HG03159 (cell line): ENCODE measurements at regions not wholly inside any gene's neighbourhood (a gene's known extent, or its start where the extent isn't known, plus 50 kb on each side); places are given as distances from the start of the nearest gene placed in this dataset.
A peak's percentile ranks its signal among the peaks of the same experiment; 100 is the strongest.

Experiments
- ATAC-seq: cut with Tn5 transposase; IDR thresholded peaks from one replicate; pipeline ENCODE4 v1.9.1; 2021; ENCODE audit warnings: mild to moderate bottlenecking, moderate library complexity; ENCODE audit not compliant: unreplicated experiment

DNA sequence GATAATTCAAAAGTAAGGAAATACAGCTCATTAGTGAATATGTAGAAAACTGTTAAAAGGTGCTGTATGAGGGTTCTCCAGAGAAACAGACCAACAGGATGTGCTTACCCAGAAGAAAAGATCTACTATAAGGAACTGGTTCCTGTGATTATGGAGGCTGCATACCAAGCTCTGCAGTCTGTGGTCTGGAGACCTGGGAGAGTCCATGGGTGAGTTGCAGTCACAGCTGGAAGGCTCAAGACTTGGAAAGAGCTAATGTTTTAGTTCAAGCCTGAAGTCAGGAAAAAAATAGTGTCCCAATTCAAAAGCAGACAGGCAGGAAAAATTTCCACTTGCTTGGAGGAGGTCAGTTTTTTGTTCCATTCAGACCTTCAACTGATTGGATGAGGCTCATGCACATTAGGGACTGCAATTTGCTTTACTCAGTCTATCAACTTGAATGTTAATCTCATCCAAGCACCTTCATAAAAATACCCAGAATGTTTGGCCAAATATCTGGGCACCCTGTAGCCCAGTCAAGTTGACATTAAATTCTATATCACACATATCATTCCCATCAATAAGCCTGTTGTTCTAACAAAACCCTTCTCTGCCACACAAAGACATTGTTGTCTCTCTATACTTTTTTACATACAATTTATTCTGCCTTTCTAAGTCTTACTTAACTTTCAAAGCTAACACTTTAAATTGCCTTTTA is 197.9 kb upstream of the KLF6 start:
- no peak for ATAC-seq

DNA sequence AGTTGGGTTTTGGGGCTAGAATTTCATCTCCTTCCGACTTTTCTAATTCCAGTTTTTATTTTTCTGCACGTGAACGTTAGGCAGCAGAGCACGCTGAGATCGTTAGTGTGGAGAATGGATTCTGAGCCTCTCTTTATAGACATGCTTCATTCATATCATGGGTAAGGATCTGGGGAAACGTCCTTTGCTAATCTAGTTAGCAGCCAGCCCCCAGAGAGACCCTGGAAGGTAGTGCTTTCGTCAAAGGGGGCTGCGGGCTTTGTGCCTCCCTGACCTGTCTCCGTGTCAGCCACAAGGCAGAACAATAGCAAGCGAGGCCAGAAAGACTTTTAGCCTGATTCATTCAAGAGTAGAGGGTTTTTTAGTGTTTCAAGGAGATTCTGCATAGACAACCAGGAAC is 196.3 kb upstream of the KLF6 start:
- ATAC-seq, result no peak

DNA sequence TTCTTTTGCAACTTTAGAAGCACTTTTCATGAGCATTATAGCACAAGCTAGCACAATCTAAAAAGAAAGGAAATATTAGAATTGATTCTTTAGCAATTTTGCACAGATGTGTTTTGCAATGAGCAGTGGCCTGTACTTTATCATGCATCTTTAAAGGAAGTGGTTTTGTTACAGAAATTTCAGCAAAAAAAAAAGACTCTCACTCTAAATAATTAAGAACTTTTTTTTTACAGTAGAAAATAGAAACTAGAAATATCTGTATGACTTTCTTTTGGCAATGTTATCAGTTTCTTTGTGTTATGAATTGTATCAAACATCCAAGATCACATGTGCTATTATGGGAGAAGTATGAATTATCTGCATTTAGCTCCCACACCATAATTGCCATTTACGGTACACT is 195.7 kb upstream of the KLF6 start:
- no peak for ATAC-seq

DNA sequence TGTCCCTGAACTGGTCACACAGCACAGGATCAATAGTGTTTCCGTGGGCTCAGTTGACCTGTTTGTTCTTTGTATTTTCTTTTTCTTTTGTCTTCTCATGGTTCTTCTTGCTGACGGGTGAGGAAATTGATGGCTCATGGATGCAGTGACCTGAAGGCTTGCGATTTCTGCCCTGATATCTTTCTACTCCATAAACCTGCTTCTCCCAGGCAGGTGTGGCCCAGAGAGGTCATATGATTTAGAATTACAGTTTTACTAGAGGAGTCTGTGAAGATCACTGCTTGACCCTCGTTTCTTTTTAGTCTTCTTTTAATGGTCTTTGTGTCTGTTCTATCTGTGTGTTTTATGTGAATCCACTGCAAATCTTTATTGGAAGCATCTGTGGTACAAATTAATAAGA is 195.1 kb upstream of the KLF6 start:
- ATAC-seq, result no peak

DNA sequence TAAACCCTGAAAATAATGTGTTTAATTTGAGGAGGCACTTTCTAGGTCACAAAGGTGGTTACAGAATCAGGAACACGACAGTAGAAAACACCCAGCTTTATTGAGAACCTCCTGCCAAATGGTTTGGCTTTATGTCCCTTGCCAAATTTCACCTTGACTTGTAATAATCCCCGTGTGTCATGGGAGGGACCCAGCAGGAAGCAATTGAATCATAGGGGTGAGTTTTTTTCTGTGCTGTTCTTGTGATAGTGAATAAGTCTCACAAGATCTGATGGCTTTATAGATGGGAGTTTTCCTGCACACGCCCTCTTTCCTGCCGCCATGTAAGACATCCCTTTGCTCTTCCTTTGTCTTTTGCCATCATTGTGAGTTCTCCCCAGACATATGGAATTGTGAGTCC is 193.8 kb upstream of the KLF6 start:
- ATAC-seq, result no peak

DNA sequence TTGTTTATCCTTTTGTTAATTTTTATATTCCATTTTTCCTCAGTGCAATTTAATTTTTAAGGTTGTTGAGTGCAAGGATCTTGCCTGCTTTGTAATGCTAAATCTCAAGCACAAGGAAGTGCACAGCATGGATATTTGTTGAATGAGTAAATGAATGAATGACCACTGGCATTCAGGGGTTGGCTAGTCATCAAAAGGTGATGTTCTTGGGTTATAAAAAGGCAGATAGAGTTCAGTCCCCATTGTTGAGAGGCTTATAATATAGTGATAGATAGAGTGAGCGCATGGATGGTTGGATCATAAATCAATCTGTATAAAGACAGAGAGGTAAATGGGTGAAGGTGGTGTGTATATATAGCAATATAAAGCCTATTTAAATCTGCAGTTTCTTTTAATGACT is 193.2 kb upstream of the KLF6 start:
- no peak for ATAC-seq

DNA sequence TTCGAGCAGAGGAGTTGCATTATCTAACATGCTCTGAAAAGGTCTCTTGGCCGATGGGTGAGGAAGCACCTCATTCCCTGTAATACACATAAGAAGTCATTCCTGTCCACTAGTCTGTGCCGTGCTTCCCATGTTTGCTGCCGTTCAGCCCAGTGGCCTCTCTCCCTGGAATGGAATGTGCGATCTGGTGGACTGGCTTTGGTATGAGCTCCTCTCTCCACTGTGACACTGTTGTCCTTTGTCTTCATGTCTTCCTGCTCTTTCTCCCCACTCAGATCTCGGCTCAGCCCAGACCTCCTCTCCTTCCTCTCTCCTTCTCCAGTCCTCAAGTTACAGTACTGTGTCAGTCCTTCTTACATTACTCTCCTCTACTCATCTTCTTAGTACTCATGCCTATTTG is 192.8 kb upstream of the KLF6 start:
- no peak for ATAC-seq

DNA sequence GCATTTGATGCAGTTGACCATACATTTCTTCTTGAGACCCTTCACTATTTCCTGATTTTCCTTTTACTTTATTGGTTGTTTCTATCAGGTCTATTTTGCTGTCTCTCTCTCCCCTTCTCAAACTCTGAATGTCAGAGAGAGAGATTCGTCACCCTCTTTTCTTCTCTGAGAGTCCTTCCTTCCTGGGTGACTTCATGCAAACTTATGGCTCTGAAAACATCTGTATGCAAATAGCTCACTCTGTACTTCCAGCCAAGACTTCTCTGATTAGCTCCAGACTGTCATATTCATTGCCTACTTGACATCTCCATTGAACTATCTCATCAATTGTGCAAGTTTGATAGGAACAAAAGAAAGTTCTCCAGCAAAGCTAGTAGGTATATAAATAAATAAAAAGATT is 191.7 kb upstream of the KLF6 start:
- ATAC-seq, result no peak

DNA sequence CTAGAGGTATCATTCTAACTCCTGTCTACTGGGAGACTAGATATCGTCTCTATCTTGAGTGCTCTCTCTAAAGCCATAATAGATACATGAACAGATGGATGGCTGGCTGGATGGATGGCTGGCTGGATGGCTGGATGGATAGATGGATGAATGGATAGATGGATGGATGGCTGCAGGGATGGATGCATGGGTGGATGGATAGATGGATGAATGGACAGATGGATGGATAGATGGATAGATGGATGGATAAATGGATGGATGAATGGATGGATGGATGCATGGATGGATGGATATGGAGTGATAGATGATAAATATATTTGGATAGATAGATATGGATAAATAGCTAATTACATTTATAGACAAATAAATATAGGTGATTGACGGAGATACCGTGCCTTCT is 191.2 kb upstream of the KLF6 start:
- no peak for ATAC-seq

DNA sequence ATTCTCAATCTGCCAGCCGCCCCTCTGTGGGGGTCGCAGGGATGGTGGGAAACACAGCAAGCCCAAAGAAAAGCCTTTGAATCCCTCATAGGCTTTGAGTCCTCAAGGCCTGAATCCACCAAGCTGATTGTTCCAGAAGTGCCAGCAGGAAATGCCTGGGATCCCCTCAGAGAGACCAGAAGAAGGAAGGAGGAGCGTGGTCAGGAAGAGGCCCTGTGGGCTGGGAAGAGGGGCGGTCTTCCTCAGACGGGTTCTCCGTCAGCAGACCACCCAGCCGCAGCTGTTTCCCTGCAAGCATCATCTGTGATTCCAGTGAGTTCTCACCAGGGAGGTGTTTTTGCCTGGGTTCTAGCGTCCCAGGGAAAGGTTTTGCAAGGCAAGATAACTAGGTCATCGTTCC is 190.0 kb upstream of the KLF6 start:
- no peak for ATAC-seq

DNA sequence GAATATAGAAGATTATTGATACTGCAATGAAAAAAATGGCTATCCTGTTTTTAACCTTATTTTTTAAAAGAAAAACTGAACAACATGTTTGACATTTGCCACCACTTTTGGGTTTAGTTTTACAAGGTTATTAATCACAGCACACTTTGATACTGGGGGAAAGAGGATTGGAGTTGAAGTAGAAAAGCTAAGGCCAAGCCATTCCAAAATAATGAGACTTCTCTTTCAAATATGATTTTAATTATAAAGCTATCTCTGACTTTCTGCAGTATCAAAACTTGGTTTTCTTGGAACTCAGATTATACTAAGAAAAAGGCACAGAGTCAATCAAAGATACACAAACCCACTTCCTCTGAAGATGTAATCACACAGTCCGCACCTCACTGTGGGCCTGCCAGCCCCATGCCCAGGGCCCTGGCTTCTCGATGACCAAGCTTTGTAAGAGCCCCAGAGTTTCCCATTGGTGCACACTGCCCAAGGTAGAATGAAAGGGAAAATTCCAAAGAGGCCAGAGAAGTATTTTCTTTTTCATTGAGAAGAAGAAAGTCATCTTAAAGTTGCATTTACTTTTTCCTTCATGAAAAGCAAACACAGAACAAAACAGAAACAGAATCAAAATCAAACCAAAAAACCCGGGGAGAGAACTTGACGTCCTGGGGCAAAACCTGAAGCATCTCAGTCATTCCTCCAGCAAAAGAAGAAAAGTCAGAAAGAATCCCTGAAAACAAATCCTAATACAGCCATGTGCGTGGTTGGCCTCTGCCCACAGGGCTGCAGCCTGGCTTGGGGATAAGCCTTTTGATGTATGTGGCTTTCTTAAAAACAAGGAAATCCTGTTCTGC is 187.7 kb upstream of the KLF6 start:
- ATAC-seq, result no peak

DNA sequence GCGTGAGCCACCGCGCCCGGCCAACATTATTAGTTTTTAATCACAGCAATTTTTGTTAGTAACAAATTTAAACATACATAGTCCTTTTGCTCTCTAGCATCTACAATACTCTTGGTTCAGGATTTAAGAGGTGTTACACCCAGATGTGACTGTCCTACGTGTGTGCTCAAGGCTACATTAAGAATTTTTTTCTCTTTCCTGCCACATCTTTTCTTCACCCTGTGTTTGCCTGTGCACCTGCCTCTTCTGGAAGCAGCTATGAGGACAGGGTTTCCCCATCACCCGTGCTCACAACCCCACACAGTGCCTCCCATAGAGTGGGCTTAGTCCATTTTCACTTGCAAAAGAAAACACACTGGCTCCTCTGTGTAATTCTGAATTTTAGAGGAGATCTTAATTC is 186.7 kb upstream of the KLF6 start:
- no peak for ATAC-seq

DNA sequence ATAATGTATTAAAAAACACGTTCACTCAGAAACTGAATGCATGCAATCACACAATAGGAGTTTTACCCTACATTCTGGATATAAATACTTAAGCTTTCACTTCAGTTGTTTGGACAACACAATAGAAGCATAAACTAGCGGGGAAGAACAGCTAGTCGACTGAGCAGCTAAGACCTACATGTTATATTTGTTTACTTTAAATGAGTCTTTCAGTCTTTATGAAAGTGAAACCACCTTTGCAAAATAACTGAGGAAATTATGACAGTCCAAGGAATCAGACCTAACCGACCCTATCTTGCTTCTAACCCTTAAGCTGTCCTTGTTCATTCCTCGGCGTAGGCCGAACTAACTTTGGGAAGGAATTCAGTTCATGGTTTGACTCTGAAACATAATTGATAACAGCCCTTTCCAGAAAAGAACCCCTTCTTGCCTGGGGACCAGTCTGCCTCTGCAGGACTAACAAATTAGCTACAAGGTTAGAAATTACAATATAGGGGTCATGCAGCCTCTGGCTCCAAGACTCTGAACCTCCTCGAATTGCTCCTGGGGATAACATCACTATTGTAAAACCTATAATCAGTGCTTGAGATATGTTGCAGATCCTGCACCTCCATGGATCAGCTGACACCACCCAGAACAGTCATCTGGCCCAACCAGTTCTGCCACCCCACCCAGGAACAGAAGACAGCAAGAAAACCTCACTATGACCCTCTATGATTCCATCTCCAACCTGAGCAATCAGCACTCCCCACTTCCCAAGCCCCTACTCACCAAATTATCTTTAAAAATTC is 185.1 kb upstream of the KLF6 start:
- ATAC-seq, result no peak

DNA sequence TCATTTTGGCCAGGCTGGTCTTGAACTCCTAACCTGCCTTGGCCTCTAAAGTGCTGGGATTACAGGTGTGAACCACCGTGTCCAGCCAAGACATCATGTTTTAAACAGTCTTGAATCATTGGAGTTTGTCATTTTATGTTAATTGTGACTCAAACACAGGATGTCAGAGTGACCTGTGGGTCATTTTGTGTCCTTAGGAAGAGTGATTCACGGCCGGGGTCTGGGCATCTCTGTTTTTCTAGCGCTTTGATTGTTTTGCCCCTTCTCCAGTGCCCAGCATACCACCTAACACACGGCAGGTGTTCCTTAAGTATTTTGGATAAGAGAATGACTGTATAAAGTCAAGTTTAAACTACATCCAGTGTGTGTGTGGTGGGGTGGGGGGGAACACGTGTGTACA is 183.7 kb upstream of the KLF6 start:
- ATAC-seq, result no peak

DNA sequence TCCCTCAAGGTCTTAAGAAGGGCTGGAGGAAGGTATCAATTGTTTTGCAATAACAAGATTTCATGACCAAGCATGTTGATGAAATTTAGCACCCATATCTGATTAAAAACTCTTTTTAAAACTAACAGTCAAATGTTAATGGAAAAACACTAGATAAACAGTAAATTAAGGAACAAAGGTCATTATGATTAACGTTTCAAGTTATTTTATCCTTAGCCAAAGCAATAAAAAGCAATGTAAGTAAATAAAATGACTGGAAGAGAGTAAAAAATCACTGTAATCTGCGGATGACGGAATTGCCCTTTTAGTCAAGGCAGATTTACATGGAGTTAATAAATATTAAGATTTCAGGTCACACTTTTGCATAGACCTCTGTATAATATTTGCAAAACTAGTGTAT is 179.5 kb upstream of the KLF6 start:
- no peak for ATAC-seq

DNA sequence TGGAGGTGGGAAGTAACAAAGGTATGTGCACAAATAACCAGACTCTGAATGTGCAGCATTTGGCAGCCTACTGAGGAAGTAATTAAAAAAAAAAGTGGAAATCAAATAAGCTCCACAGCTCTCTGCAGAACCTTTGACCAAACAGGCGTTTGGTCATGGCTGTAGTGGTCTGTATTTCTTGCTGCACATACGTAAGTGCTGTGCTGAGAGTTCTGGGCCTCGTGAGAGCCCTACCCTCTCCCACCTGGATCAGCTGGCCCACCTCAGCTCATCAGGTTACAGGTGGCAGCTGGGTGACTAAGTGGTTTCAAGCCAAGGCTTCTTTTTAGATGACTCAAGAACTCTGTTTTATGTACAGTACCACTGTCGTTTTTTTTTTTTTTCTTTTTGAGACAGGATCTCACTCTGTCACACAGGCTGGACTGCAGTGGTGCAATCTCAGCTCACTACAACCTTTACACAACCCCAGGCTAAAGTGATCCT is 178.2 kb upstream of the KLF6 start:
- ATAC-seq, result no peak

DNA sequence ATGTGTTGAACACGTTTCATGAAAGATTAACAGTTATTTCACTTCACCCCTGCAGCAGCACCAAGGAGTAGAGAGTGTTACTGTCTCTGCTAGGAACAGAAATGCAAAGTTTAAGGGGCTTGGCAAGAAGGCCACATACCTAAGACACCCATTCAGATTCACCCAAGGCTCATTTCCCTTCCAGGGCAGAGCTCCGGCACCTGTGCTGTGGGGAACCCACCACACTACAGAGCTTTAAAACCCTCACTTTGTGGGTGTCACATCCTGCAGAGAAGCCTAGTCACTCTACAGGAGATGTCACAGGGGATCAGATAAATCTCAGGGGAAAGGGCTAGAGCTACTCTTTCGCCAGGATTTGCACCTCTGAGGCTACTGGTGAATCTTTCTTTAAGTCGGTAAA is 176.1 kb upstream of the KLF6 start:
- ATAC-seq, result peak; percentile 62

DNA sequence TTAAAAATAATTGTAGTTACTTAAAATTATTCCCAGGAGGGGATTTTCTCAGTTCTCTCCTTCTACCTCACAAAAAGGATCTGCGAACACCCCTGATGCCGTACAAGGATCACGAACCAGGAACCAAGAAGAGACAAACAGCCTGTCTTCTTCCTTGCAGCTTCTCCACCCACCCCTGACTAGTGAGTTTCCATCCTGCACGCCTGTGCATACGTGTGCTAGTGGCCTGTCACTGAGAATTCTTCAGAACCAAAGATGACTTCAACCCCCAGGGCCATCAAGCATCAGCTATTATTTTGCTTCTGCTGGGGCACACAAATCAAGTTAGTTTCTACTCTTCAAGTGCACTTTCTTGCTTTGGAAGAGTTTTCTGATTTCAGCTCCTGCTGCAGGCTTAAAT is 175.5 kb upstream of the KLF6 start:
- ATAC-seq, result no peak

DNA sequence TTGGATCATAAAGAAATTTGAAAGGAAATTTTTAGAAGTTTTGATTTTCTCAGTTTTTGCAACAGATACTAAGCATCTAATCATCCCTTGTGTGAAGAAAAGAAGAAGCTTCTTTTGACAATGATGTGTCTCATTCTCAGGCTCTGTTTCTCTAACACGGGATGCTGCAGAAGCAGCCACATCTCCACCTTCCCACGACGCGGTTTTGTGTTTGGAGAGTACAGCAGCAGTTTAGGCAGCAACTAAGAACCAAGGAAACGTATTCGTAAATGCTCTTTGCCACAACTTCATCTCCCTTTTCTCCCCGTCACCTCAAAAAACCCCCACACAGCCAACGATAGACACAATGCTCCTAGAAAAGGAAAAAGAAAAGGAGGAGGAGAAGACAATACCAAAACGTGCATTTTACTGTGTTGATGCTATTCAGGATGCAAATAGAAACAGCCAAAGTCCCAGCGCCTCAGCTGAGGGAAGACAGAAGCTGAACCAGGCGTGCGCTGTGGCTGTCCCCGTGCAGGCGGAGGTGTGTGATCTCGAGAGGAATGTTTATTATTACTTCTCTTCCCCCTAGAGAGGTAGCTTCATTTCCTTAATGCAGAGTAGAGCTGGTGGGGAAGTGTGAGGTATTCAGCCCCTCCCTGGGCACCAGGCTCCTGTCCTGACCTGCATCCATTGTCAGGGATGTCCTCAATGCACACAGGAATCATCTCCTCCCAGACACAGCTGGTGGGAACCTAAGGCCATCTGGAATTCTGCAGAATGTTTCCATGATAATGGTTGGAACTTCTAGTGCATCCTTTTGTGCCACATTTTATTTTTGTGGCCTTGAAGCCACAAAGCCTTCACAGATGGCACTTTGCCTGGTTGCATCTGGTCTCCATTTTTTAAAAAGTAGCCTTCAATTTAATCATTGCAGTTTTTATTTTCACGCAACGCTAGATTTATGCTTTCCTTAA is 174.6 kb upstream of the KLF6 start:
- no peak for ATAC-seq

DNA sequence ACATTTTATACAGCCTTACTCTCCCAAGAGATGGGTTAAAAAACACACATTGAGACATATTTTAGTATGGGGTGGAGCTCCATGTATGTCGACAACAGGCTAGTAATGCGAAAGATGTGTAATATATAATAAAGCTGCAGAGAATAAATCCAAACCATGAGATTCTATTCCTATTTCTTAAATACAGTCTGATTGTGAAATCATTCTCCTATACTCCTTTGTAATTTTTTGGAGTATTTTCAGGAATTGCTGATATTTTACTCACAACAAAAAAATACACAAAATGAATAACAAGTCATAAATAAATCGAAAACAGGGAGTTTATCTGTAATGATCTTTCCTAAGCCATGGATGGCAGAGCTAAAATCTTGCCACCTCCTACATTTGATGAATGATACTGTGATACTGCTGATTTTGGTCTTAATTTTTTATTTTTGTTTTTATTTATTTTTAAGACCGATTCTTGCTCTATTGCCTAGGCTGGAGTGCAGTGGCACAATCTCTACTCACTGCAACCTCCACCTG is 173.5 kb upstream of the KLF6 start:
- ATAC-seq, result no peak
